GM19438 (cell line): ENCODE measurements at regions not wholly inside any gene's neighbourhood (a gene's known extent, or its start where the extent isn't known, plus 50 kb on each side); places are given as distances from the start of the nearest gene placed in this dataset.
"Not testable (repeated sequence)": the region's sequence is repeated elsewhere in the genome, so short reads cannot be mapped to it uniquely, and the experiment has no call there.

ENCODE experiments used
- ATAC-seq: cut with Tn5 transposase; IDR thresholded peaks from one replicate; pipeline ENCODE4 v1.9.1; 2021; ENCODE audit warnings: low read depth; ENCODE audit not compliant: unreplicated experiment

- ATAC-seq, result no peak
Observed at GRCh38 chr2:48043131-48043700, 136.9 kb upstream of the FBXO11 start.

- ATAC-seq, result no peak
Observed at GRCh38 chr2:48043746-48044145, 137.4 kb upstream of the FBXO11 start.

- ATAC-seq, result no peak
Observed at GRCh38 chr2:48045613-48046012, 139.3 kb upstream of the FBXO11 start.

- ATAC-seq, result no peak
Observed at GRCh38 chr2:48048476-48049171, 142.3 kb upstream of the FBXO11 start.

GRCh38 chr2:48049371-48049770 is 143.1 kb upstream of the FBXO11 start:
- no peak for ATAC-seq

GRCh38 chr2:48050711-48051110 is 144.4 kb upstream of the FBXO11 start:
- ATAC-seq, result no peak

- no peak for ATAC-seq
Observed at GRCh38 chr2:48059975-48060374, 153.7 kb upstream of the FBXO11 start.

GRCh38 chr2:48061656-48062055 is 155.4 kb upstream of the FBXO11 start:
- not testable (repeated sequence) for ATAC-seq

GRCh38 chr2:48065096-48065495 is 158.8 kb upstream of the FBXO11 start:
- no peak for ATAC-seq

GRCh38 chr2:48066000-48066399 is 159.7 kb upstream of the FBXO11 start:
- ATAC-seq, result no peak

GRCh38 chr2:48069769-48070168 is 163.5 kb upstream of the FBXO11 start:
- no peak for ATAC-seq

GRCh38 chr2:48070415-48070814 is 164.1 kb upstream of the FBXO11 start:
- no peak for ATAC-seq

- ATAC-seq, result no peak
Observed at GRCh38 chr2:48072583-48072982, 166.3 kb upstream of the FBXO11 start.

GRCh38 chr2:48075631-48076030 is 169.3 kb upstream of the FBXO11 start:
- no peak for ATAC-seq

- ATAC-seq, result no peak
Observed at GRCh38 chr2:48080534-48081316, 174.4 kb upstream of the FBXO11 start.

- ATAC-seq, result no peak
Observed at GRCh38 chr2:48081317-48081628, 175.0 kb upstream of the FBXO11 start.

- ATAC-seq, result no peak
Observed at GRCh38 chr2:48085888-48086287, 179.6 kb upstream of the FBXO11 start.

GRCh38 chr2:48088994-48089393 is 182.7 kb upstream of the FBXO11 start:
- ATAC-seq, result no peak

GRCh38 chr2:48089644-48090043 is 183.3 kb upstream of the FBXO11 start:
- ATAC-seq, result no peak

- ATAC-seq, result no peak
Observed at GRCh38 chr2:48092846-48093803, 186.8 kb upstream of the FBXO11 start.

- ATAC-seq, result not testable (repeated sequence)
Observed at GRCh38 chr2:48096765-48097164, 190.5 kb upstream of the FBXO11 start.
